NOMO-1 treated with DMSO at 0.1 percent for 48 hours (cell line): ENCODE measurements at regions not wholly inside any gene's neighbourhood (a gene's known extent, or its start where the extent isn't known, plus 50 kb on each side); places are given as distances from the start of the nearest gene placed in this dataset.
"Not testable (repeated sequence)": the region's sequence is repeated elsewhere in the genome, so short reads cannot be mapped to it uniquely, and the experiment has no call there.

Source experiments
- DNase-seq: peaks from one replicate; lab custom pipeline; 2025; ENCODE audit not compliant: unreplicated experiment; lab: John Stamatoyannopoulos, UW

DNA sequence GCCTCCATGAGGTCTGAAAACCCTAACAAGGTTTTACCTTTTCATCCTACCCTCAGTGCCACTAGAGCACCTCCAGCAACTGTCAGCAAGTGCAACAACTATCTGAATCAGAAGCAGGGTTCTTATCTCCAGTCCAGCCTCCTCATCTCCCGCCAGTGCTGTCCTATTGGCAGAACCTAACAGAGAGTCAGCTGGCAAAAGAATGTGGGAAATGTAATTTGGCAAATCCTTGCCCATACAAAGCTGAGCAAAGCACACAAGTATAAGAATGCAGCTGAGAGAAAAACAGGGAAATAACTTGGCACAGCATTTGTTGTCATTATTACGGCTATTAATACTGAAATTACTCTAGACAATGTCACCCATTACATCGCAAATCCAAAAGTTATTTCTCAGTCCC lies 124.2 kb downstream of the ATP6V1G3 start:
- no peak for DNase-seq

DNA sequence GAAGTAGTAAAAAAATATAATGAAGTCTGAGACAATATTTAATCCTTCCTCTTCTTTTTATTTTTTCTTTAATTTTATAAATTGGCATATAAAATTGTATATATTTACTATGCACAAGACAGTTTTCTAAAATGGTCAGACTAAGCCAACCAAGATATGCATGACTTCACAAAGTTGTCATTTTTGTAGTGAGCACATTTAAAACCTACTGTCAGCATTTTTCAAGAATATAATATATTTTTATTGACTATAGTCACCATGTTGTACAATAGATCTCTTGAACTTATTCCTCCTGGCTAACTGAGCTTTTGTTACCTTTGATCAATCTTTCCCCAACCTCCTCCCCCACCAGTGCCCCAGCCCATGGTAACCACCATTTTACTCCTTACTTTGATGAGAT lies 129.2 kb downstream of the ATP6V1G3 start:
- DNase-seq: no peak

DNA sequence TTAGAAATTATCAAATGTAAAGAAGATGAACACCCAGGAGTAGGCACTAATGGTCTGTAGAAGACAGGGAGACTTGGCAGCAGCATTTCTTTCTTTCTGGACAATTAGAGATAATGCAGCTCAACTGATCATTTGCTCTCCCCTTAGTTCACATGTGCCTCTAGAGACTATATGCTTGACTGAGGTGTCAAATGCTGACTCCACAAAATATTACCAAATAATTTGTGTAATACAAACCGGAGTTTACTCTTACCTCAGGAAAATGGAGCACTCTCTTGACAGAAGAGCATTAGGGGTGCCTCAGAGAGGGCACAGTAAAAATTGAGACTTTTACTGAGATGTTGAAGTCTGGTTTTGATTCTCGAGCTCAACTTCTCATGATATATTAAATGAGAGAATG lies 131.8 kb downstream of the ATP6V1G3 start:
- no peak for DNase-seq

DNA sequence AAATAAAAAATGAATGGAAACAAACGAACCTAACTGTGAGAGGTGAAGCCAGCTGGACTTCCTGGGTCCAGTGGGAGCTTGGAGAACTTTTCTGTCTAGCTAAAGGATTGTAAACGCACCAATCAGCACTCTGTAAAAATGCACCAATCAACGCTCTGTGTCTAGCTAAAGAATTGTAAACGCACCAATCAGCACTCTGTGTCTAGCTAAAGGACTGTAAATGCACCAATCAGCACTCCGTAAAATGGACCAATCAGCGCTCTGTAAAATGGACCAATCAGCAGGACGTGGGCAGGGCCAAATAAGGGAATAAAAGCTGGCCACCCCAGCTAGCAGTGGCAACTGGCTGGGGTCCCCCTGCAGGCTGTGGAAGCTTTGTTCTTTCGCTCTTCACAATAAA lies 135.8 kb downstream of the ATP6V1G3 start:
- not testable (repeated sequence) for DNase-seq

DNA sequence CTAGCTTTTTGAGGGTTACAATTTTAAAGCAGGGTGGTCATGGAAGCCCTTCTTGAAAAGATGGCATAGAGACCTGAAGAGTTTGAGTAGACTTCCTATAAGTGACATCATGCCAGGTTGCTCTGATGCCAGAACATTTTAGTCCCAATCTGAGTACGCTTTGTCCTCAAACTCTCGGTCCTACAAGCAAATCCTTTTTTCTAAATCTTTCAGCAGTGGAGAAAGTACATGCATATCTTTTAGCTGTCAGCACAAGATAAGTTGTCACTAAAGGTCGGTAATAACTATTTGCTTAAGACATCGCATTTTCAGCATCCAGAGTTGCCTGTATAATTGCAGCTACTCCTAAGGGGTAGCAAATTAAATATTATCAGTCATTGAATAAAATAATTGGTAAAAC lies 140.4 kb downstream of the ATP6V1G3 start:
- no peak for DNase-seq

DNA sequence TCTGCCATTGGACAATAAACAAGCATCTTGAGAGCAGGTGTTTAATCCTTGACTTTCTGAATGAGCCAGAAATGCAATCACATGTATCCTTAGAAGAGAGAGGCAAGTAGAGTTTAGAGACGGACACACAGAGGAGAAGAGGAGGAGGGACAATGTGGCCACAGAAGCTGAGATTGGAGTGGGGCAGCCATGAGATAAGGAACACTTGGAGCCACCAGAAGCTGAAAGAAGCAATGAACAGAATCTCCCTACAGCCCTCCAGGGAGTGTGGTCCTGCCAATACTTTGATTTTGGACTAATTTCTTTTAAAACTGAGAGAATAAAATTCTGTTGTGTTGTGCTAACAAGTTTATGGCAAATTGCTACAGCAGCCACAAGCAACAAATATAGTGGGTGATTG lies 141.0 kb downstream of the ATP6V1G3 start:
- no peak for DNase-seq

DNA sequence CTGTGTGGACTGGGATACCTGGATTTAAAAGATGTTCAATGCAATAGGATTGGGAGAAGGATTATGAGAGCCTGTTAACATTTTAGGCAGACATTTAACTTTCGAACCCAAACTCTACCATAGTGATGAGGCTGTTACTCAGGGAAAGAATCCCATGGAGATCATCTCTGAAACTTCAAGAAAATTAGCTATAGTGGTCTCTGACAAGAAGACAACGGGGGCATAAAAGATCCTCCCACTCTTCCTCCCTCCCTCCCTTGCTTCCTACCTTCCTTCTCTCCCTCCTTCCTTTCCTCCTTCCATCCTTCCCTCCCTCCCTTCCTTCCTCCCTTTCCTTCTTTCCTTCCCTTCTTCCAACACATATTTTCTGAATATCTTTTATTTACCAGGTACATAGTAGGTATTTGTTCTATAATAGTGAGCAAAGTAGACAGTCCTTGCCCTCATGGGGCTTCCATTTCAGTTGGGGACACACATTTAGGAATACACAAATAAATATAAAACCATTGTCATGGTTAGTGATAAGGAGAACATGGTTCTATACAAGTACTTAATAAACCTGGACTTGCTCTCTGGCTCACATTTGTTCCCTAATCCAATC lies 143.2 kb downstream of the ATP6V1G3 start:
- no peak for DNase-seq

DNA sequence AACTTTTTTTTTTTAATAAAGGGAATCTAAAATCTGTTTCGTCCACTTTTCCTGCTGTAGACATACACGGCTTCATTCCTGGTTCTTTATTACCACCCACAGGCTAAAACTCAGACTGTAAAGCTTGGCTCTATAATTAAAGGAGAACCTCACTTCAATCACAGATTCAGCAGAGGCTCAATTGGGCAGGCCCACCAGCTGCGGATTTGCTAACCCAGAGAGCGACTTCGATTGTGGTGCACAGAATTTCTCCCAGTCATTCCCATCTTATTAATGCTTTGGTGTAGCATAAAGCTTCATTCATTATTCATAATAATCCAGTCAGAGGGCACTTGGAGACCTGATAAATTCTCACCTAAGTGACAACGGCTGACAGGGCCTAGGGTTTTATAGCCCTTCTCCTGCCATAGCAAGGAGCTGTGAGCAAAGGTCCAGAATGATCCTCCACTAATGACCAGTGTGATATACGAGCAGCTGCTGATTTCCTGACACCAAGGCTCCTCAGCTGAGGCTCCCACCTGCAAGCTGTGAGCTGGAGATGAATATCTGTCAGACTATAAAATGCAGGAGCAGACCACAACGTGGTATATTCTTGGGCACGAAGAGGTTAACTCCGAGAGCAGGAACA lies 149.0 kb downstream of the ATP6V1G3 start:
- DNase-seq: no peak

DNA sequence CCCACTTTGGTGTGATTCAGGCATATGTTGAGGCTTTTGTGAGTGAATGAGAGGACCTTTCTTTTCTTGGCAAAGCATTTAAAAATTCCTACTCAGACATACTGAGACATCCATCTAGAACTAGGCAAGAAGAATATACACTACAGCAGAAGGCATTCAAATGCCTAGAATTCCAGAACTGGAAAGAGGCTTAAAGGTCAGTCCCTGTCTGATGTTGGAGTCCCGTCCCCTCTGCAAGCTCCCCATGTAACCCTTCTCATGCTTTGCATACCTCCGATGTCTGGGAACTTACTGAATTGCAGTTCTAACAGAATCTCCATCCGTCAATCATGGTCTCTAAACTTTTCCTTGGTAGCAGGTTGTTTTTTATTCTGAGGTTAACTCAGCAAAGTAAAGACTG lies 152.9 kb downstream of the ATP6V1G3 start:
- no peak for DNase-seq

DNA sequence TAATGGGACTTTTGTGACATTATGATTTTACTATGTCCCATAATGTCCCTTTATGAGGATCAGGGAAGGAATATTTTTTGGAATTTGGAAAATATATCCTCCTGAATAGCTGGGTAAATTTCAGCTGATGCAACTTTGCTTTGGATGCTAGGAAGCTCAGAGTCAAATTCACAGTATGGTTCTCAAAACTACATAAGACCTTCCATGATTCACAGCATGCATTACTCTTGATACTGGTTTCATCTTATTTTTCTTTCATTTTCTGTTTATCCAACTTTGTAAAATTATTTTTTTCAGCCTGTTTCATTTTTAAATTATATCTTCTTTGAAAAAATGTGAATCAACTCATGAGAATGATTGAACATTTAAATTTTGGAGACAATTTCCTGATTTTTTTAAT lies 160.2 kb downstream of the ATP6V1G3 start:
- no peak for DNase-seq

DNA sequence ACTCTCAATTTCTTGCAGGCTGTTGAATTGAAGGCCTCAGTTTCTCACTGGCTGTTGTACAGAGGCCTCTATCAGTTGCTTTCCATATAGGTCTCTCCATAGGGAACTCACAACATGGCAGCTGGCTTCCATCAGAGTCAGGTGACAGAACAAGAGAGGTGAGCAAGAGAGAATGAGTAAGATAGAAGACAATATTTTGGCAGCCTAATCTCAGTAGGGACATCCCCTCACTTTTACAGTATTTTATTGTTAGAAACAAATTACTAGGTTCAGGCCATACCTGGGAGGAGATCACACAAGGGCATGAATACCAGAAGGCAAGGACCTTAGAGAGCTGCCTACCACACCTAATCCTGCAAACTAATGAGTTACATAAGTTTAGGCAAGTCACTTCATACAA lies 162.8 kb downstream of the ATP6V1G3 start:
- DNase-seq: no peak

DNA sequence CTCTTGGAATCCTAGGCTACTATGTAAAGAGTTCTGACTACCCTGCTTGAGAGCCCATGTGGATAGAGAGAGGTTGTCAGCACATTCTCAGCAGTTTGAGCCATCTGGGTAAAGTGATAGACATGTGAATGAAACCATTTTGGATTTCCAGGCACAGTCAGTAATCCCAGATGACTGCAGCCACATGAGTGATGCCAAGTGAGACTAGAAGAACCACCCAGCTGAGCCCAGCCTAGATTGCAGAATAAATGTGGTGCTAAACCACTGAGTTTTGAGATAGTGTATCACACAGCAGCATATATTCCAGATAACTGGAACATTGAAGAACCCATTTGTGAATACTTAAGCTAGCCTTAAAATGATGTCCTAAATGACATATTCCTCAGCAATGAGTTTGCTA lies 166.2 kb downstream of the ATP6V1G3 start:
- no peak for DNase-seq

DNA sequence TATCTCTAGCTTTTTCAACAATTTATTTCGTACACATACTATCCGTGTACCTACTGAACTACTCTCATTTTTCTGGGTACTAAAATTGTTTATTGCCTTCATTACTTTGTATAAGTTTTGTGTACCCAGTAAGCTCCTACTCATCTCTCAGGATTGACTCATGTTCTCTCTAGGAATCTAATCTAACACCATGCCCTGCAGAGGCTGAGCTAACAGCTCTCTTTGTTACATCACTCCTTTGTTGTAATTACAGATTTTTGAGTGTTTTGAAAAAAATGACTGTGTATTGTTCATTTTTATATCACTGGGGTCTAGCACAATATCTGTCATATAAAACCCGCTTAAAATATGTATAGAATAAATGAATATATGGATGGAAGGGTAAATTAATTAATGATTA lies 167.1 kb downstream of the ATP6V1G3 start:
- DNase-seq: no peak
